Renal pelvis (tissue), 1 donor: ENCODE measurements at regions not wholly inside any gene's neighbourhood (a gene's known extent, or its start where the extent isn't known, plus 50 kb on each side); places are given as distances from the start of the nearest gene placed in this dataset.

Source experiments
- DNase-seq: peaks from one replicate; pipeline ENCODE4 v3.0.0-alpha.2; 2013

DNA sequence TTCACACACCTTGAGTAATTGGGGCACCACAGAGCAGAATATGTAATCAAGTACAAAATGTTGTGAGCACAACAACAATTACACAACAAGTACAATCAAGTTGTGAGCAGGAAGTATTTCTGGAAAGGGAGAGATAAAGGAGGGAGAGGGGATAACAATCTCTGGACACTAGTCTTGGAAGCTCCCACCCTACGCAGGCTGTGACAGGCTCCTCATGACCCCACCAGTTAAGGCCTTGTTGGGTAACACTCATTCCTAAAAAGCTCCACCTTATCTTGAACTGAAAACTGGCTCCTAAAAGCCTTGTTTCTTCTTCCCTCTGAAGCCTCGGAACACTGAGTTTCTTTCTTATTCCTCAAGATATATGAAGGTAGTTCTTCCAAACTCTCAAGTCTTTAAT is 806.0 kb downstream of the UQCRFS1 start:
- DNase-seq, result no peak

DNA sequence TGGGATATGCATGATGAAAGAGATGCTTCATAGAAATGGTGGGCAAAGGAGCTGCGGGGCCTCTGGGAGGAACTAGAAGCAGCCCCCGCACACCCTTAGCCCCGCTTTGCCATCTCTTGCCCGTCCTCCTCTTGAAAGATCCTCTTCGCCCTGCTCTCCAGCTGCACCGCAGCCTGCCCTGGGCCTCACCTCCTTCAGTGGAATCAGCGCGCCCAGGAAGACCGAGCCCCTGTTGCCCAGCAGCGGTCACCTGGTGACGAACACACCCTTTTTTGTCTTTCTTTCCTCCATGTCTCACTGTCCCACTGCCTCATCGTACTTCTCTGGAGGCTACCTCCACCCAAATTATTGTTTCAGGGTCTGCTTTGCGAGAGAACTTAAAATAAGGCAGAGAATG is 807.6 kb downstream of the UQCRFS1 start:
- no peak for DNase-seq

DNA sequence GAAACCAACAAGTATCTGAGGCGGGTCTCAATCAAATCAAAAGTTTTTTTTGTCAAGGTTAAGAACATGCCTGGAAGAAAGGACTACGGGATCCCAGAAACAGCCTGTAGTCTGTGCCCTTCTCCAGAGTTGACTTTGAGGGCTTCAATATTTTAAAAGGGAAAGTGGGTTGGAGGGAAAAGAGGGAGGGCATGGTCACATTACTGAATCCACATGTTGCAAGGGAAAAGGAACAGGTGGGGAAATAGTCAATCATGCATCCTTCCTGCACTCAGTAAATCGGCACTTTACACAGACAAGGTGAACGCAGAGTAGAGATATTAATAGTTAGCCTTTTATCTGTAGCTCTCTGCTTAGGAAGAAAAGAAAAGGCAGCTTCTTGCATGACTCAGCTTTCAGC is 808.5 kb downstream of the UQCRFS1 start:
- DNase-seq, result no peak

DNA sequence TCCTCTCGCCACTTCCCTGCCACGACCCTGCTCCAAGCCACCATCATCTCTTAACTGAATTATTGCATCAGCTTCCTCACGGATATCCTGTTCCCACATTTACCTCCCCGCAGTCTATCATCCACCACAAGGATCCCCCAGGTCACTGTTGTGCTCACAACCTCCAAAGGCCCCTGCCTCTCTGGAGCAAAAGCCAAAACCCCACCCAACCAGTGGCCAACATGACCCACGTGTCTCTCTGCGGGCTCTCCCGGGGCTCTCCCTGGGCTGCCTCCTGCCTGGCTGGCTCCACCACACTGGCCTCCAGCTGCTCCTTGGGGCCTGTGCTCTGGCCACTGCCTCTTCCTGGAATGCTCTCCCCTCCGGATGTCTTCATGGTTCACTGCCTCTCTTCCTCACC is 809.3 kb downstream of the UQCRFS1 start:
- no peak for DNase-seq

DNA sequence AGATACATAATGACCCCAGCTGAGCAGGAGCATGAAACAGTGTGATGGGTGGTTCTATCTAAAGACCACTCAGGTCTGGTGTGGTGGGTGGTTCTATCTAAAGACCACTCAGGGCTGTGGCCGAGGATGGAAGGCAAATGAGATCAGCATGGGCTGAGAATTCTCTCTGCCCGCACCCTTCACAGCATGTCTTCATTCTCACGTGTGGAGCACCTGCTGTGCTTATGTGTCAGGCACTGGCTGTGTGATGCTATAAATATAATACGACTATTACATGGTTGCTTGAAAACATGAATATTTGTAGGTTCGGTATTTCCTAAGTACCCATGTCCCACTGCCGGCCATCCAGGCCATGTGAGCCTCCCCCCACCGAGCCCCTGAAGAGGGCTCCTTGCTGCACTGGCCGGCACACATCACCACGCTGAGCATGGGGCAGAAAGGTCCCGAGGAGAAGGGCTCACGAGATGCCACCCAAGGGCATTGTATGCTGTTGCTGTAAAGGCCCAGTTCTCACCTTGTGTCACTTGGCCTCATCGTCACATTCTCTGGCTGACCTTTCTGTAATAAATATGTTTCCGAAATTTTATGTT is 810.2 kb downstream of the UQCRFS1 start:
- no peak for DNase-seq

DNA sequence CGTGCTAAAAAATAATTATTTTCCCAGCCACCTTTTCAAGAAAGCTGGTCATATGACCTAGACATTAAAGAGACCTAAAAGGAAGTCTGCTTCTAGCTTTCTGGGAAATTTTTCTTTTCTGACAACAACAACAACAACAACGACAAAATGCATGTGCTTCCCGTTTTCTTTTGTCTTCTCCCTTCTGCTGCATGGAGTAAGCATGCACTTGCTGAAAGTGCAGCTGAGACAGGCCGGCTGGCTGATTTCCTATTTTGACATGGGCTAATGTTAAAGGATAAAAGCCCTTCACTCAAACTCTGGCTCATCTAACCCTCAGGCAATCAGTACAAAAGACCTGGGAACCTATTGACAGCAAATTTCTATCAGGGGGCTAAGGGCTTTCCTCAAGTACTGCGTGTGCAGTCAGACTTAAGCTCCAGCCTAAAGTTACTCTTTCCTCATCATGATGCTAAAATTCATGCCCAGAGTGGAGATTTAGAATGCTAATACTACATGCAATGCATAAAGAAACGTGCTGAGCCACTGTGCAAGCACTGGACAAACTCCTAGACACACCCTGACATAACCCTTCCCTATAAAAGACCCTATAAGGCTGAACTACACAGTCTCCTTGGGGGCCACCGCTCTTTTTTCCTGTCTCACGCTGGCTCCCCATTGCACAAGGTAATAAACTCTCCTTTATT is 811.1 kb downstream of the UQCRFS1 start:
- DNase-seq, result no peak

DNA sequence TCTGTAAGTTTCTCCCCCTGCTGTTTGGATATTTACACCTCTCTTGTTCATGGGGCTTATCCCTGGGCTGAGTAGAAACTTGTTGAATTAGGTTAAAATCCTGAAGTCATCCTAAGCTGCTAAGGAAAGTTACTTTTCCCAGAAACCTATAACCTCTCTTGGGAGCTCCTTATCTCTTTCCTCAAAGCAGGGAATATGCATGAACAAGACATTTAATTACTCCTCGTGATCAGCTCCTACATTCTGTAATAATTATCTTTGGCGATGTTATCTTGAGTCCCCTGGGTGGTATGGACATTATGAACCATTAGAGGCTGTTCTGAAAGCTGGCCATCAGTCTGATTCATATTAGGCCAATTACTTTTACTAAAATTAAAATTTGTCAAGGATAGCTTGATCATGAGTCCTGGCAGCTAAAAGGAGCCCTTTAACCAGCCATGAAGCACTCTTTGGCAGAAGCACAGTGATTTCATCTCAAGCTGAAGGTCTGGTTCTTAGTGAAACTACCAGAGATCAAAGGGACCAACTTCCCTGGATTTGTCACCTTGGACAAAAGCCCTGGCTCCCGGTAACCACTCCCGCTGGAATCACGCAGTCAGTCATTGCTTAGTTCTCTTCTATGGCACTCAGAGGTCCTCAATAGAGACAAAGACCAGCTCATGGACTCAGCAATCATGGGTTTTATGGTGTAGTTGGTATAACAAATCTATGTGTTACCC is 811.8 kb downstream of the UQCRFS1 start:
- no peak for DNase-seq

DNA sequence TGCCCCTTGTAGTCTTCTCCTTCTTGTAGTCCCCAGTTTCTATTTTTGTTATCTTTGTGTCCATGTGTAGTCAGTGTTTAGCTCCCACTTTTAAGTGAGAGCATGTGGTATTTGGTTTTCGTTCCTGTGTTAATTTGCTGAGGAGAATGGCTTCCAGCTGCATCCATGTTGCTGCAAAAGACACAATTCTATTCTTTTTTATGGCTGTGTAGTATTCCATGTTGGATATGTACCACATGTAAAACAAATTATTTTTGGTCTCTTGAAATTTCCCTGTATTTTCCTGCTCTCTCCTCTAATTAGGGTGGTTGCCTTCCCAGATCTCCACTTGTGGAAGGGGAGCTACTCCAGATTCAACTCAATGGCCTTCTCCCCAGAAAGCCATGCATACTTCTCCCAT is 813.8 kb downstream of the UQCRFS1 start:
- DNase-seq, result no peak

DNA sequence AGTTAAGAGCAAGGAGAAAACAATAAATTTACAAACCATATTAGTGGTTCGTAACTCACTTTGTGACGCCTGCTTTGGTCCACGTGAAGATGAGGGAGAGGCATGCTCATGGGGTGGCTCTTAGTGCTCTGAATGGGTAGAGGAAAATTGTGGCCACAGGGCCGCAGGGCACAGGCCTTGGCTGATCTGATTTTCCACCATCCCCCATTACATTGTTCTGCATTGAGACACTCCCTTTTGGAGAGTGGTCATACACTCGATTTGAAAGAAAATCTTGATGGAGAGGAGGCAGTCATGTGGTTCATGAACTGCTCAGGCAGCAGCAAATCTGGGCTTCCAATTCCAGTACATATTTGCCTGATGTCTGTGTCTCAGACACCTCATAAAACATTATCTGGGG is 815.2 kb downstream of the UQCRFS1 start:
- no peak for DNase-seq

DNA sequence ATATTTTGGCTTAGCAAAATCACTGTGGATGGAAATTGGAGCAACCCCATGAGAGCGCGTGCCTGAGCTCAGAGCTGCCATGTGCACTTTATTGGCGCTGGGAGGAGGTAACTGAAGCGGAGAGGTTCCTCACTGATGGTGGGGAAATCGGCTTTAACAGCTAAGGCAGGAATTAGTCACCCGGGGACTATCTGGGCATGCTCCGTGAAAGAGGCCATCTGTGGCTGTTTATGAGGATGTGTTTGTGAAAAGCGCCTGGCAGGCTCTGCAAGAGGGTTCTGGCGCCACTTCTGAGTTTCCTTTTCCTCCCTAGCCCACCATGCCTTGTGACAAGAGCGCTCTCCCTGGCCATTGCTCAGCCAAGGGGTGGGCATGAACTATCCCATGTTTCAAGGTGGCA is 815.6 kb downstream of the UQCRFS1 start:
- no peak for DNase-seq

DNA sequence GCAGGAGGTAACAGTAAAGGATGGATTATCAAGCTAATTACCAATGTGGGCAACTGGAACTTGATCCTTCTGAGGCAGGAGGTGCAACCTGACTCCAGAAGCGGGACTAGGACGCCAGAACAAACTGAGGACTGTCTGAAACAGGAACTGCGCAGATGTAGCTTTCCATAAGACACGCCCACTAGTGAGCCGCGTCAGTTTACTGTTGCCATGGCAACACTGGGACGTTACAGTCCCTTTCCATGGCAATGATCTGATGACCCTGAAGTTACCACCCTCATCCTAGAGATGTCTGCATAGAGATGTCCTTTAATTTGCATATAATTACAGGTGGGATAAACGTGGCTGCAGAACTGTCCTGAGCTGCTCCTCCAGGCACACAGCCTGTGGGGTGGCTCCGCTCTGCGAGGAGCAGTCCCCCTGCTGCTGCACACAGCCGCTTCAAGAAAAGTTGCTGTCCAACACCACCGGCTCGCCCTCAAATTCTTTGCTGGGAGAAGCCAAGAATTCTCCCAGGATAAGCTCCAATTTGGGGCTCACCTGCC is 816.6 kb downstream of the UQCRFS1 start:
- DNase-seq, result no peak

DNA sequence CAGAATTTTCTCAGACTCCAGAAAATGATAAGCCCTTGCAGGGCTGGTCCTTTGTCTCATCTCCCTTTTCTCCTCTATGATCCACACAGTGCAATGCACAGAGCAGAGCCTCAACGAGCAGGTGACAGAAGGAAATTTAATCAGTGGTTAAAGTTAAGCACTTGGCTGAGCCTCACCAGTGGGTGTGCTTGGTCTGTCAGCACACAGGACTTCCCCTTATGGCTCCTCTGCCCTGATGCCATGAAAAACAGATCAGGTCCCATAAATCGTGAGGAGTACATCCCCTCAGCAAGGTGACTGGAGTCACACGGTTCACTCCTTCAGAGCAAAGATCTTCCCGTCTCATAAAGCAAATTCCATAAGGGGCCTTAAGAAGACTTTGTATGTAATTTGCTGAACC is 818.2 kb downstream of the UQCRFS1 start:
- no peak for DNase-seq

DNA sequence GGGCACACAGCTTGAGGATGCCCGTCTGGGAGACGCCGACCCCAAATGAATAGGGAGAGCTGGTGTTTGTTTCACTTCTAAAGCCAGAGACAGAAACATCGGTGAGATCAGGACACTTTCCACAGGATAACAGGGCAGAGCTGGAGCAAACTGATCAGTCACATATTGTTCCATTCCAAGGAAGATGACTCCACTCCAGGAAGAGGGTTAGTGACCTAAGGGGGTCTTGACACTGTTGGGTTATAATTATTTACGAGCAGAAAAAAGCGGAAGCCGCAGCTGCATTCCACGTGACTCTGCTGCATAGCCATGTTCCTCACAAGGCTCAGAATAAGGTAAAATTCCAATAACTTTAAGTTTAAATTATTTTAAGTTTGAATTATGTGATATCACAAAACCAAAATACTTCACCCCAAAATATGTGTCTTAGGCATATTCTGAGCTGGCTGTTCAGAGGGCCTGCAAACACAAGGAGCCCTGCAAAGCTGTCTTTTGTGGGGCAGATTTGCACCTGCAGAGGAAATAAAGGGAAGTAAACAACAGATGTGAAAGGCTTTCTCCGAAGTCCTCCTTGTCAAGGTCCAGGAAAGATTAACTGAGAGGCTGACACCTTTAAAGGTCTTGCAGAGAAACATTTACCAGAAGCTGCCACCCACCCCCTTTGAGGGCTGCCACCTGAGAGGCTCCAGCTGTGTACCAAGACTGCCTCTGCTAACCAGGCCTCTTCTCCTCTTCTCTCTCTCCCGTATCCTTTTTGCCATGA is 819.2 kb downstream of the UQCRFS1 start:
- DNase-seq, result no peak

DNA sequence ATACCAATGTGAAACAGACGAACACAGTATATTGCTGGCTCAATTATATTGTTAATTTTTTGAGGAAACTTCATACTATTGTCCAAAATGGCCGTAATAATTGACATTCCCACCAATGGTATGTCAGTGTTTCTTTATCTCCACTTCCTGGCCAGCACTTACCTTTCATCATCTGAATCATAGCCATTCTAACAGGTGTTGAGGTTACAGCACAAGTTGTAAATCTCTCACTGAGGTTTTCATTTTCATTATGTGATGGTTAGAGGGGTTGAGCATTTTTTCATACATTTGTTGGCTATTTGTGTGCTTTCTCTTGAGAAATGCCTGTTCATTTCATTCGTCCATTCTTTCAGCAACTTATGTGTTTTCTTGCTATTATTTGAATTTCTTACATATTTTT is 824.0 kb downstream of the UQCRFS1 start:
- no peak for DNase-seq

DNA sequence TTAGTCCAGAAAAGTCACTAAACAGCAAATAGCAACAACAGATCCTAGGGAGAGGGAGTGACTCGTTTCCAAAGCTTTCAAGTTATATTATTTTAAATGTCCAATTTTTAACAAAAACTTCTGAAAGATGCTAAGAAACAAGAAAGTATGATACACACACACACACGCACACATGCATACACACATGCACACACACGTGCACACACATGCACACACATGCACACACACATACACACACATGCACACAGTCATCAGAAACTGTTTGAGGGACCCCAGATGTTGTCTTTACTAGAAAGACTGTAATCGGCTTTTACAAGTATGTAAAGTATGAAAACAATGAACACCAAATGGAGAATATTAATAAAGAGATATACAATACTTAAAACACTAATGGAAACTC is 825.4 kb downstream of the UQCRFS1 start:
- DNase-seq, result no peak

DNA sequence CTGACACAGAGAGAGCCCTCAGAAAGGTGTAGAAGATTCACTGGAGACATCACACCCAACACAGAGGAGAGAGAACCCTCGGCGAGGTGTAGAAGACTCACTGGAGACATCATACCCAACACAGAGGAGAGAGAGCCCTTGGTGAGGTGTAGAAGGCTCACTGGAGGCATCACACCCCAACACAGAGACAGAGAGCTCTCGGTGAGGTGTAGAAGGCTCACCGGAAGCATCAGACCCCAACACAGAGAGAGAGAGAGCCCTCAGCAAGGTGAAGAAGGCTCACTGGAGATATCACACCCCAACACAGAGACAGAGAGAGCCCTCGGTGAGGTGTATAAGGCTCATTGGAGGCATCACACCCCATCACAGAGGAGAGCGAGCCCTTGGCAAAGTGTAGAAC is 826.5 kb downstream of the UQCRFS1 start:
- DNase-seq, result no peak

DNA sequence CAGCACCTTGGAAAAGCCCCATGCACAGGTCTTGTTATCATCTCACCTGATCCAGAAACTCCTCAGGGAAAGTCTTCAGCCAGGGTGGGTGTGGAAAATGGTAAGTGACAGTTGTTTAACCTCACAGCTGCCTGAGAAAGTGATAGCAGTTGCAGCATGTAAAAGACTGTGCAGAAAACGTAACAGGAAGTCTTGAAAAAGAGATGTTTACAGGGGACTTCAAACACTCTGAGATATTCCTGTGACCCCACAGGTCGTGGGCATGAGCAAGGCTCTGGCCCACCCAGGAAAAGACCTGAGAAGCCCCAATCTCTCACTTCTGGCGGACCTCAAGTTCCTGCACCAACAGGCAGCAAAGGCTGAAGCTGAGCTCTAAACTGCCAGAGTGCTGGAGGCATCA is 826.9 kb downstream of the UQCRFS1 start:
- DNase-seq, result no peak

DNA sequence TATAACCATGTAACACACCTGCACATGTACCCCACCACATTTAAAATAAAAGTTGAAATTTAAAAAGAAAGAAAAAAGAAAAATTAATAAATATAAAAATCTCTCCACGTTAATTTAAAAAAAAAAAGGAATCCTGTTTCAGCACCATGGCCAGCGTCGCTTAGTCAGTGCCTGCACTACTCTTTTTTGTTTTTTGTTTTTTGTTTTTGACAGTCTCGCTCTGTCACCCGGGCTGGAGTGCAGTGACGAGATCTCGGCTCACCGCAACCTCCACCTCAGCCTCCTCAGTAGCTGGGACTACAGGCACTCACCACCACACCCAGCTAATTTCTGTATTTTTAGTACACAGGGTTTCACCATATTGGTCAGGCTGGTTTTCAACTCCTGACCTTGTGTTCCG is 835.9 kb downstream of the UQCRFS1 start:
- DNase-seq, result no peak

DNA sequence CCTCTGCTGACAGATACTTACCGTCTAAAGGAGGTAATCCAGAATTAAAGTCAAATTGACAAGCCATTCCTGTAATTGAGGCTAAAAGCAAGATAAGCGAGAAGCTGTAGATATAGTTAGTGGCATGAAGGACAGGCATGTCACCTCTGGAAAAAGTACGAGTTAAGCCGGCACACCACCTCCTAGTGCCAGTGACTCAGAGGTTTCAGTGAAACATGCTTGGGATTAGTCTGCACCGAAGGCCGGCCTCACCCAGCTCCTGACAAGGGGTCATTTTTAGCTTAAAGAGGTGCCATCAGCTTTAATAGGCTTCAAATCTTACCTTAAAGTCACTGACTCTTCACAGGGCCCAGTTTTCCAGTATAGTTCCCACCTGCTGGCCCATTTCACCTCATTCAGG is 838.0 kb downstream of the UQCRFS1 start:
- DNase-seq, result no peak

DNA sequence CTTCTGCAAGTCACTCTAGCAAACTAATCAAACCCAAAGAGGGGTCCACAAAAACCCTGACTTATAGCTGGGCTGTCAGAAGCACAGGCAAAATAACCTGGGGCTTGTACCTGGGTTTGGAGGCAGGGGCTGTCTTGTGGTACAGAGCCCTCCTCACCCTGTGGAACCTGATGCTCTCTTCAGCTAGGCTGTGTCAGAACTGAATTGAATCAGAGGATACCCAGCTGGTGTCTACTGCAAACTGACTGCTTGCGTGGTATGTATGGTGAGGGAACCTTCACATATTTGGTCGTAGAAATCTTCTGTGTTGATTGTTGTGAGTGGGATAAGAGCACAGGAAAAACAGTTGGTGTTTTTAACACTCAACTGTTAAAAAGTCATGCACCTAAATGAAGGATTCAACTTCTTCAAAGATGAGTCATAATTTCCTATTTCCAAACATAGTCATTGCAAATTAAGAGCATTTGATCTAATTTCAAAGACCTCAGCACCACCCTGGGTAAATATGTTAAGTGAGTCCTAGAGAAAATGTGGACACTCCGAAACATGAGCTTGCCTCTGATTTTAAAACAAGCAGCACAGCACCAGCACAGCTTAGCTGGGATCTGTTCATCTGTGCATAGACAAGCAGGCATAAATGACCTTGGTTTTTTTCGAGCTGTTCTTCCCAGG is 840.2 kb downstream of the UQCRFS1 start:
- DNase-seq, result no peak

DNA sequence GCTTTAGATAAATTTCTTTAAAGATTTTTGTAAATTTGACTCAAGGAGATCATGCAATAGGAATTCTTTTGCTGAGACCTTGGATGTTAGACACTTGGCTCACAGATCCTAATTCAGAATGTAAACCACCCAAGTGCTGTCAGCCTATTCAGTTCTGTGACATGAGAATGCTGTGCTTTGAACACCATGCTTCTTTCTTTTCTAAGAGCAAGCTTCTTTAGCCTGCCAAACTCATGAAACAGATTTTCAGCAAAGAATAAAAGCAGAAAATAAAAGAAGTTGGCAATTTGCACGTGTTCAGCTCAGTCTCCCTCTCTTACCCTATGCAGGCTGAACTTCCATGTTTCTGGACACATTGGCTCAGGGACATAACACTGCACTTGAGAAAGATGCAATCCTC is 845.8 kb downstream of the UQCRFS1 start:
- no peak for DNase-seq

DNA sequence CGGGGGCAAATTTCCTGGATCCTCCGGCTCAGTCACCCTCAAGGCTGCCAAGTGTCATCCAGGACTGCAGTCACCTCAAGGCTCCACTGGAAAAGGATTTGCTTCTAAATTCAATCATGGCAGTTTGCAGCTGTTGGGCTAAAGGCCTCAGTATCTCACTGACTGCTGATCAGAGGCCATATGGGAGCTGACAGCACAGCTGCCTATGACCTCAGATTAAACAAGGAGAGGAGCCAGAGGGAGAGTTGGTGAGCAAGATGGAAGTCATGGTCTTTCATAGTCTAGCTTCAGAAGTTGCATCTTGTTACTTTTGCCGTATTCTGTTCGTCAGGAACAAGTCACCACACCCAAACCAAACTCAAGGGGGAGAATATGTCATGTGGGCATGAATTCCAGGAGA is 849.7 kb downstream of the UQCRFS1 start:
- no peak for DNase-seq
